ENCODE measurements at regions not wholly inside any gene's neighbourhood (a gene's known extent, or its start where the extent isn't known, plus 50 kb on each side); places are given as distances from the start of the nearest gene placed in this dataset.

- TF ChIP-seq, protein P1, sequence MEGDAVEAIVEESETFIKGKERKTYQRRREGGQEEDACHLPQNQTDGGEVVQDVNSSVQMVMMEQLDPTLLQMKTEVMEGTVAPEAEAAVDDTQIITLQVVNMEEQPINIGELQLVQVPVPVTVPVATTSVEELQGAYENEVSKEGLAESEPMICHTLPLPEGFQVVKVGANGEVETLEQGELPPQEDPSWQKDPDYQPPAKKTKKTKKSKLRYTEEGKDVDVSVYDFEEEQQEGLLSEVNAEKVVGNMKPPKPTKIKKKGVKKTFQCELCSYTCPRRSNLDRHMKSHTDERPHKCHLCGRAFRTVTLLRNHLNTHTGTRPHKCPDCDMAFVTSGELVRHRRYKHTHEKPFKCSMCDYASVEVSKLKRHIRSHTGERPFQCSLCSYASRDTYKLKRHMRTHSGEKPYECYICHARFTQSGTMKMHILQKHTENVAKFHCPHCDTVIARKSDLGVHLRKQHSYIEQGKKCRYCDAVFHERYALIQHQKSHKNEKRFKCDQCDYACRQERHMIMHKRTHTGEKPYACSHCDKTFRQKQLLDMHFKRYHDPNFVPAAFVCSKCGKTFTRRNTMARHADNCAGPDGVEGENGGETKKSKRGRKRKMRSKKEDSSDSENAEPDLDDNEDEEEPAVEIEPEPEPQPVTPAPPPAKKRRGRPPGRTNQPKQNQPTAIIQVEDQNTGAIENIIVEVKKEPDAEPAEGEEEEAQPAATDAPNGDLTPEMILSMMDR (IDR thresholded peaks at IDR 0.05; ENCODE audit: low read depth, low read length) = no peak
- DNase-seq (ENCODE audit: low read depth in 2 of 2) = no peak
- H3K4me3 ChIP-seq (replicated peaks in 1 of 2; ENCODE audit: low read depth in 2 of 2, low read length in 2 of 2) = no peak overlapping the region
Measured at GRCh38 chr17:52294301-52294700, 135.8 kb upstream of the CA10 start.

- TF ChIP-seq, protein P1 (IDR thresholded peaks at IDR 0.05; ENCODE audit: low read depth, low read length) = no peak
Measured at GRCh38 chr17:52287611-52288010, 129.1 kb upstream of the CA10 start.

DNA sequence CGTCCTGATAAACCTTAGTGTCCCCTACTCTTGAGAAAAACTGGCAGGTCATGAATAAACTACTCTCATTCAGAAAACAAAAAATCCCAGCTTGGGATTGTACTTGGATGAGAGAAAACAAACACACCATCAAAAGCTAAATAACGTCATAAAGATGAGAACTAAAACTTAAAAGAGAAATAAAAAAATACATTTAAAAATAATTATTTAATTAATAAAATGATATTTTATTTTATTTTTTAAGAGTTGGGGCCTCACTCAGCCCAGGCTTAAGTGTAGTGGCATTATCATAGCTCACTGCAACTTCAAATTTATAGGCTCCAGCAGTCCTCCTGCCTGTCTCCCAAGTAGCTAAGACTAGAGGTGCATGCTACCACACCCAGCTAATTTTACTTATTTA, 125.4 kb upstream of the CA10 start:
- DNase-seq (ENCODE audit: low read depth in 2 of 2) = no peak
- no peak overlapping the region for H3K4me3 ChIP-seq (replicated peaks in 1 of 2; ENCODE audit: low read depth in 2 of 2, low read length in 2 of 2)
- TF ChIP-seq, protein P1 (IDR thresholded peaks at IDR 0.05; ENCODE audit: low read depth, low read length) = no peak

More at GRCh38 chr17:52287611-52288010, 129.1 kb upstream of the CA10 start:
- no peak for DNase-seq (ENCODE audit: low read depth in 2 of 2)
- H3K4me3 ChIP-seq (replicated peaks in 1 of 2; ENCODE audit: low read depth in 2 of 2, low read length in 2 of 2) = no peak overlapping the region

GRCh38 chr17:52276381-52277008, 118.0 kb upstream of the CA10 start:
- TF ChIP-seq, protein P1 (IDR thresholded peaks at IDR 0.05; ENCODE audit: low read depth, low read length) = no peak
- no peak for DNase-seq (ENCODE audit: low read depth in 2 of 2)
- no peak overlapping the region for H3K4me3 ChIP-seq (replicated peaks in 1 of 2; ENCODE audit: low read depth in 2 of 2, low read length in 2 of 2)

GRCh38 chr17:52271781-52272180, 113.3 kb upstream of the CA10 start:
- TF ChIP-seq, protein P1 (IDR thresholded peaks at IDR 0.05; ENCODE audit: low read depth, low read length) = no peak
- no peak overlapping the region for H3K4me3 ChIP-seq (replicated peaks in 1 of 2; ENCODE audit: low read depth in 2 of 2, low read length in 2 of 2)
- no peak for DNase-seq (ENCODE audit: low read depth in 2 of 2)

DNA sequence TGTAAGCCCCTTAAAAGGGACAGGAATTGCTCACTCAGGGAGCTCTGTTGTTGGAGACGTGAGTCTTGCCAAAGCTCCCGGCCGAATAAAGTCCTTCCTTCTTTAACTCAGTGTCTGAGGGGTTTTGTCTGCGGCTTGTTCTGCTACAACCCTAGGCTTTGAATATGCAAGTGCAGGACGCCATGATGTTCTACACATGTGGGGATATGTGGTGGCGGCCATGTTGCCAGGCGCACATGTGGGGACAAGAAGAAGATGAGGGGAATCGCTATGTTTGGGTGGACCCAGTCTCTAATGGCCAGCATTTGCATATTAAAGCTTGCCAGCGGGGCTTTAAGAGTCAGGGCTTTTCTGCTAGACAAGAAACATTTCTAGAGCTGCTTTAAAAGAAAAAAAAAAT, 96.8 kb upstream of the CA10 start:
- DNase-seq (ENCODE audit: low read depth in 2 of 2) = no peak
- no peak overlapping the region for H3K4me3 ChIP-seq (replicated peaks in 1 of 2; ENCODE audit: low read depth in 2 of 2, low read length in 2 of 2)
- TF ChIP-seq, protein P1 (IDR thresholded peaks at IDR 0.05; ENCODE audit: low read depth, low read length) = no peak

DNA sequence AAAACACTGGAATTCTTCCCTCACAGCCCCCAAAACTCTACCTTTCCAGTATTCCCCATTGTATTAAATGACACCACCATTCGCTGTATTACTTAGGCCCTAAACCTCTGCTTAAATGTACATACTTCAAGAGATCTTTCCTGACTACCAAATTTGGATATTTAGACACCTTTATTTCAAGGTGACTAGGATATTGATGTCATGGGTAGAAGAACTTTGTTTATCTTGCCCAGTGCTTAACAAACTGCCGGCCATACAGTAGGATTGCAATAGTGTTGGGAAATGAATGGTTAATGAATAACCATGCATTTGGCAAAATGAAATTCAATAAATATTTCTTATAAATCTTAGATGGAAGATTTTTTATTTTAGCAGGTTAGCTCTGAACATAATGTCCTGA, 86.2 kb upstream of the CA10 start:
- no peak for DNase-seq (ENCODE audit: low read depth in 2 of 2)
- H3K4me3 ChIP-seq (replicated peaks in 1 of 2; ENCODE audit: low read depth in 2 of 2, low read length in 2 of 2) = no peak overlapping the region
- TF ChIP-seq, protein P1 (IDR thresholded peaks at IDR 0.05; ENCODE audit: low read depth, low read length) = no peak

Data from cardiac fibroblast (primary cell).